GM19452 (cell line): ENCODE measurements at regions not wholly inside any gene's neighbourhood (a gene's known extent, or its start where the extent isn't known, plus 50 kb on each side); places are given as distances from the start of the nearest gene placed in this dataset.
"Not testable (repeated sequence)": the region's sequence is repeated elsewhere in the genome, so short reads cannot be mapped to it uniquely, and the experiment has no call there.

Experiments used
- ATAC-seq: cut with Tn5 transposase; IDR thresholded peaks from one replicate; pipeline ENCODE4 v1.9.1; 2021; ENCODE audit not compliant: unreplicated experiment

DNA sequence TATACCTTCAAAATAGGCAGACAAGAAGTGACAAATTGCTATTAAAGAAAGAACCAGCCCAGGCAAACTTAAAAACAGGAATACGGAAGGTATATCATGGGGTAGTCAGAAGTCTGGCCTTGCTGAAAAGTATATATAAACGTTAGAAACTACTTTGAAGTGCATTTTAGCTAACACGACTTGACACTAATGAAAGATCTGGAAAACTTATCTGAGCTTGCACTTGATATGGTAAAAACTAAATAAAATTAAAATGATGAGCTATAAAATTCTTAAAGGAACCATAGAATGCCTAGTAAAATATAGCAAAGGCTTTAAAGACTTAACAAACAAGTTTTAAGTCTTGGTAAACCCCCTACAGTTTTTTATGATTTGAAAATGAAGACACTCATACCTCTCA lies 795.3 kb upstream of the PCDH20 start:
- no peak for ATAC-seq

DNA sequence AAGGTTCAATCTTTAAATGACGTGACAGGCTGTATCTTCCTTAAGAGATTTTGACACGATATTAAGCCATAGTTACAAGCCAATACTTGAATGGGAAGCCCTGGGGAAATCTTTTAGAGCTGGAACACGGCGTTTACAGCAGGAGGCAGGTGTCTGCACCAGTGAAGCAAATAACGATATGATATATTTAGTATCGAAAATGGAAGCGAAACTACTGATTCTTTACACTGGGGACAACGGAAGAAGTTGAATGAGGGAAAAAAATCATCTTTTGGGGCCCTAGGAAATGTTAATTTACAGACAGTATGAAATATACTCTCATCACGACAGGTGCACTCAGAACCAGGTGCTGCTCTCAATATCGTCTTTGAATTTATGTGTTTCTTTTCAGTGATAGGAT lies 793.9 kb upstream of the PCDH20 start:
- ATAC-seq, result peak; percentile 77

DNA sequence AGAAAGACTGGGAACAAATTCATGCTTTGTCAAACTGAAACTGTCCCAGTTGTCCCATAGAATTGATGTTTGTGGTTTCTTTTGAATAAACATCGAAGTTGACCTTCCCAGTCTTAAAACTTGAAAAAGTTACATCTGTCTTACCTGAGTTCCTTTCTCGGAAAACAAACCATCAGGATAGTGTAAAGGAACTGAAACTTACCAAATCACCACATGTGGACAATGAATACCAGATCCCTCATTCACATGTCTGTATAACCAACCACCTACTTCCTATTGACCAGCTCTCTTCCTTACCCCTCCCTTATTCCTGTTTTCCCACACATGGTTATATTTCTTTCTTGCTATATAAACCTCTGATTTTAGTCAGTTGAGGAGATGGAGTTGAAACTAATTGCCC lies 791.7 kb upstream of the PCDH20 start:
- no peak for ATAC-seq

DNA sequence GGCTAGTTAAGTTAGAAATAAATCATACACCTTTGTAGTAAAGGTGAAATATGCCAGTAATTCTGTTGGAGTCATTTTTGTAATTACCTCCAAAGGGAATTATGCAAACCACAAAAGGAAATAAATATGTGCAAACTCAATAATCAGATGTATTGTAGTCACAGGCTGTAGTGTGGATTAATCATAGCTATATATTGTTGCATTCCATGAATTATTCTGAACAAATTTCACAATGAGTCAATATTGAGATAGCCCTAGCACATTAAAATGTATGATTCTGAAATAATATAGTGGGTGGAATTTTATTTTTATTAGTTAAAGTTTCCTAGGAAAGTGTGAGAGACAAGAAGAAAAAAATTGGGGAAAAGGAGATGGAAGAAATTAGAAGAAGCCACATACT lies 790.5 kb upstream of the PCDH20 start:
- ATAC-seq, result no peak

DNA sequence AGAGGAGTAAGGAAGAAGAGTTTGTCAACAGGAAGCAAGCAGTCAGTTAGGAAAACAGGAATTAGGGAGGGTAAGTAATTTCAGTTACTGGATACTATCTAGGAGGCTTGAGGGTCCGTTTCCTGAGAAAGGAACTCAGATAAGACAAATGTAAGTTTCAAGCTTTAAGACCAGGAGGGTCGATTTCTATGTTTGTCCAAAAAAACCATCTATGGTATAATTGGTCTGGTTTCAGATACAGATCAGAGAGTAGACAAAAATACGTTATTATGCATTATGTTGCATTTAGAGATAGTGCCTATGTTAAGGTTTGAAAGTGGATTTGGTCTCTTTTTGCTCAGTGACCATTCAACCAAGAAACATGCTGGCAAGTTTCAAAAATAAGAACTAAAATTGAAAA lies 789.6 kb upstream of the PCDH20 start:
- ATAC-seq, result no peak

DNA sequence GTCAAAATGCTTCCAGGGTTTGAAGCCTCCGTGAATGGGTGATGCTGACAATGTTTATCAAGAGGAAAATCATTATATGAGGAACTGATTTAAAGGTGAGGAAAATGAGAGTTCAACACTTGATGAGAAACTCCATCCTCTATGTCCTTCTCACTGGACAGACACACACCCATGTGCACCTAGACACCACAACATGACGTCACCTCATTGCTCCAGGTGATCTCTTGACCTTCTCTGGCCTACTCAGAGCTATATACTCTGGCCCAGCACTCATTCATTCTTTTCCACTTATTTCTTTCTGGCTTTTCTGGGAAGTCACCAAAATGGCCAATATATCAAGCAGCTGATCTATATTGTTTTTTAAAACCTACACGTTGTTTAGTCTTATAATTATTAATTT lies 778.7 kb upstream of the PCDH20 start:
- ATAC-seq, result no peak

DNA sequence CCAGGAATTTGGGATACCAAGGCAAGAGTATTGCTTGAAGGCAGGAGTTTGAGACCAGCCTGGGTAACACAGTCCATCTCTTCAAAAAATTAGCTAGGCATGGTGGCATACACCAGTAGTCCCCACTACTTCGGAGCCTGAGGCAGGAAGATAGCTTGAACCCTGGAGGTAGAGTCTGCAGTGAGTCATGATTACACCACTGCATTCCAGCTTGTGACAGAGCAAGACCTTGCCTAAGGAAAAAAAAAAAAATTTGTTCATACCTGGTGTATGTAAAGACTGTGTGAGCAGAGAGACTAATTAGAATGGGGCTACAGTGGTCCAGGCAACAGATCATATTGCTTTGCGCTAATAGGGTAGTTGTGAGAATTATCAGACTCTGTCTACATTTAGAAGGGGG lies 778.3 kb upstream of the PCDH20 start:
- ATAC-seq, result no peak

DNA sequence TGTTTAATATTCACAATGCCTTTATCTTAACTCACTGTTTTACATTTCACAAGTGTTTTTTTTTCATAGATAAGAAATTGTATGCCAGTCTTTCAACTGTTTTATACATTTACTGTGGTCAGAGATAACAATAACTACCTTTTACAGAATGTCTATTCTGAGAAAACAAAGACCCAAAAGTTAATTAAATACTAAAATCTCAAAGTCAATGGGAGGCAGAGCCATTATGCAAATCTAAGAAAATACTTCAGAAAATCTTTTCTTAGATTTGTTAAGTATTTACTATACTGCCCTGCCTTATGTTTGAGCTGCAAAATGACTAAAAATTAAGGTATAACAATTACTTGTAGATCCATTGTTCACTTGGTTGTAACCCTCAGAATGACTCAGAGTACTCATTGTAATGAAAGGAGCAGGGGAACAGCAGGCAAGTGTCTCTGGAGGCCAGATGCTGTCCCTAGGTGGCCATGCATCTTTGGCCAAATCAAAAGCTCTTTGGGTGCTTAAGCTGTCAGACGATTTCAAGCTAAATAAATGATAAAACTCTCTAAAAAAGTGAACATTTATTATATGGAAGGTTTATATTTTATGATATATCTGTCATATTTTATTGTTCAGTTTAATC lies 770.1 kb upstream of the PCDH20 start:
- ATAC-seq, result no peak

DNA sequence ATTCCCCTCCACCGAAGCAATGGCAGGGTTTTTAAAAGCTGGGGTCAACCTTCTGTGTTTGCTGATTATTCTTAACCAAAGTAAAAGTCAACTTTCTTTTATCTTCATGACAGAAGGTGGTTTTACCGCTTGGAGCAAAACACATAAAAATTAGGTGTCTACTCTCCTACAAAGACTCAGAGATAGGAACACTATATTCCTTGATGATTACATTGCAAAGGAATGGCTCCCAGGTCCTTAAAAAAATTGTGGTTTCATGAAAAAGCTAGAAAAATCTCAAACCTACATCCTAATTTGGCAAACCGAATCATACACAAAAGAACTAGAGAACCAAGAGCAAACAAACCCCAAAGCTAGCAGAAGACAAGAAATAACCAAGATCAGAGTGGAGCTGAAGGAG lies 760.4 kb upstream of the PCDH20 start:
- no peak for ATAC-seq

DNA sequence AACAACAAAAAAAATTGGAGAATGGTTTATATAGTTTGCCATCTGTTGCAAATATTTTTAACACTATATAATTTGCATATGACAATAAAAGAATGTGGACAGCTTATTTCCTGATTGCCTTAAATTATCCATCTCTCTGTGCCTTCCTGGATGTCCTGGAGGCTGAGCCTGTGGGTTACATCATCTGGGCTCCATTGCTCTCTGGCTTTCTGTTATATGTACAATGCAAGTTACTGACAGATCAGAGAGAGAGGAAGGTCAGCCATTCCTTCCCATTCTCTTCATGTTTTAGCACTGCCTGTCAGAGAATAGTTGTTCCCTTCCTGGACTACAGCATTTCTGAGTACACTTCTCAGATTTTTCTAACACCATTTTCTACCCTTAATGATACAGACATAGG lies 758.3 kb upstream of the PCDH20 start:
- ATAC-seq, result no peak

DNA sequence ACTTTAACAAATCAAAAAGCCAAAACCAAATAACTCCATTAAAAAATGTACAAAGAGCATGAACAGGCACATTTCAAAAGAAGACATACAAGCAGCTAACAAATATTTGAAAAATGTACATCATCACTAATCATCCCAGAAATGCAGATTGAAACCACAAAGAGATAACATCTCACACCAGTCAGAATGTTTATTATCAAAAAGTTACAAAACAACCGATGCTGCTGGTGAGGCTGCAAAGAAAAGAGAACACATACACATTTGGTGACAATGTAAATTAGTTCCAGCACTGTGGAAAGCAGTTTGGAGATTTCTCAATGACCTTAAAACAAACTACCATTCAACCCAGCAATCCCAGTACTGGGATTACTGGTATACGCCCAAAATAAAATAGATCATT lies 756.0 kb upstream of the PCDH20 start:
- no peak for ATAC-seq

DNA sequence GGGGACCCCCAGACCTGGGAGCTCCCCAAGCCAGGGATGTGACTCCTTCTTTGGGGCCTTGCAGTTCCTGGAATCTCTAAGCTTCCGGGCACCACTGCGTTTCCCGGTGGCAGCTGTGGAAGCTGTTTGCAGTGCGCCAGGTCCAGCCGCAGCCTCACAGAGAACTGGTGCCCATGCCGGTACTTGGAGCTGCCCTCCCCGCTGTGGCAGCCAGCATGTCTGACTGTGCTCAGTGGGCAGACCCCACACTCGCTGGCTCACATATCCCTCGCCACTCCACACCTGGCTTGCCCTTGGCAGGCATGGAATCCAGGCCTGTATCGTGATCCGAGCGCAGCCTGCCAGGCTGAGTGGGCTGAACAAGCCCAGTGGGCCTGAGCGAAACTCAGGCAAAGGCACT lies 753.2 kb upstream of the PCDH20 start:
- no peak for ATAC-seq

DNA sequence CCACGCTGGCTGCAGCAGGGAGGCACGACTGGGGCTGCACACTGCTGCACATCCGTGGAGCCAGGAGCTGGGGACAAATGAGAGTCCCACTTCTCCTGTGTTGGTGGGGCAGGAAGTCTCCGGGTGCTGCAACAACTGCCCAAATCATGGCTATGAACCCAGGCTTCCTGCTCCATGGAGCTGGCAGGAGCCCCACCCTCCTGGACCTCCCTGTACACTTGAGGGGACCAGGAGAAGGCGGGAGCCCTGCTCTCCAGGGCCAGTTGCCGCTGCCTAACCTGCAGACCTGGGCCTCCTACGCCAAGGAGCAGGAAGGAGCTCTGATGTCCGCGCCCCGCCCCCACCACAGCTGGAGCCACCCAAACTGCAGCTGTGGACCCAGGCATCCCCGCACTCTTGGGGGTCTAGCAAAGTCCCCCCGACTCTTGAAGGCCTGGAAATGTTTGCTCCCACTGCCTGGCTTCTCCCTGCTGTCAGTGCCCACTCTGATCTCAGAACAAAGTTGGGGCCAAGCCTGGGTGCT lies 752.1 kb upstream of the PCDH20 start:
- ATAC-seq, result no peak

DNA sequence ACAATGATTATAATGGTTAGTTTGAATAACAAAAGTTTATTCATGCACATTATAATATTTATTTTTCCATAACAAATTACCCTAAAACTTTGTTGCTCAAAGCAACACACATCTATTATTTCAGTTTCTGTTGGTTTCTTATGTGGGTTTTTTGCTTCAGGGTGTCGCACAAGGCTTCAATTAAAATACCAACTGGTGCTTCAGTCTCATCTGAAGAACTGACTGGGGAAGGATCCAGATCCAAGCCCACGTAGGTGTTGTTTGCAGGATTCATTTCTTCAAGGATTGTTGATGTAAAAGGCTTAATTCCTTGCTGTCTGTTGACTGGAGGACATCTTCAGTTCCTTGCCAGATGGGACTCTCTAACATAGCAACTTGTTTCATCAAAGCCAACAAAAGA lies 747.2 kb upstream of the PCDH20 start:
- no peak for ATAC-seq

DNA sequence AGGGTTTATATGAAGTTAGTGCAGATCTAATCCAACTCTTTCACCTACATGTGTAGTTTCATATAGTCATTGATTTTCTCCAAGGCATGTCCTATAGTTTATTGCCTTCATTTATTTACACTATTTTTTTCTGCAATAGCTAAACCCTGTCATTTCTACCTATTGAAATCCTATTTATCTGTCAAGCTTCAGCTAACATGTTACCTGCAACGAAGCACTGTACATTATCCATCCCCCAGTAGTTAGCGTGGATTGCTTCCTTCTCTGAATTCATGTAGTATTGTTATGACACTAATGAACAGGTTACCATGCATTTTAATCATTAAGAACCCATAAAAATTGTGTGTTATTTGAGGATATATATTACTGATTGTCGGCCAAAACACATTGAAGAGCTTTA lies 742.9 kb upstream of the PCDH20 start:
- ATAC-seq, result no peak

DNA sequence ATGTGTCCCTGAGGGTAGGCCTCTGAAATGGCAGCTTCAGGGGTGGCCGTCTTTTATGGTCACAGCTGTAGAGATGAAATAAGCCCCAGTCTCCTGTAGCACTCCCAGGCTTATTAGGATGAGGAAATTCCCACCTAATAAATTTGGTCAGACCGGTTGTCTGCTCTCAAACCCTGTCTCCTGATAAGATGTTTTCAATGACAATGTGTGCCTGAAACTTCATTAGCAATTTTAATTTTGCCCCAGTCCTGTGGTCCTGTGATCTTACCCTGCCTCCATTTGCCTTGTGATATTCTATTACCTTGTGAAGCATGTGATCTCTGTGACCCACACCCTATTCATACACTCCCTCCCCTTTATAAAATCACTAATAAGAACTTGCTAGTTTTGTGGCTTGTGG lies 736.1 kb upstream of the PCDH20 start:
- not testable (repeated sequence) for ATAC-seq

DNA sequence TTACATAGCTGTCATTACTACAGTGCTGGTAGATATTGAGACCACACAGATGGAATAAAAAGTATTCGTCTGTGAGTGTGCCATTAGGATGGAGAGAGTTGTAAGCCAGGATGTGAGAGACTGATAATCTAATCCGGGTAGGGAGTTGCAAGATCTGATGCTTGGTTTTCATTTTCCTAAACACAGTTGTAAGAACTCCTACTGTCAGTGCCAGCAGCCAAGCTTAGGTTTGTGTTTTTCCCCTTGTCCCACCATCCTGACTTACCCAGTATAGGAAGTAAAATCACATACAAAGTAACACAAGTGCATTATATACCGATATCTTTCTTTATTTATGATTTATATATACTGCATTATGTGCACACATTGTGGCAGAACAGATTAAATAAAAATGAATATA lies 726.4 kb upstream of the PCDH20 start:
- no peak for ATAC-seq

DNA sequence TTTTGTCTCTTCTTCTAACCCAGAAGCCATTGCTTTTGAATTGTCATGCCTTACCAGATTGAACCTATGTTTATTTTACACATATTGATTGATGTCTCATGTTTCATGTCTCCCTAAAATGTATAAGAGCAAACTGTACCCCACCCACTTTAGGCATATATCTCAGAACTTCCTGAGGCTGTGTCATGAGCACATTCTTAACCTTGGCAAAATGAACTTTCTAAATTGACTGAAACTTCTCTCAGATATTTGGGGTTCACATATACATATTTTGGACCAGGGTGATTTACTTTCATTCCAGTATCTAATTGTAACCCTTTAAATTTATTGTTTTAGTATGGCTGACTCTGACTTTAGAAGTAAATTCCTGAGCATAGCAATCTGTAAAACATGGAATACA lies 723.9 kb upstream of the PCDH20 start:
- ATAC-seq, result no peak

DNA sequence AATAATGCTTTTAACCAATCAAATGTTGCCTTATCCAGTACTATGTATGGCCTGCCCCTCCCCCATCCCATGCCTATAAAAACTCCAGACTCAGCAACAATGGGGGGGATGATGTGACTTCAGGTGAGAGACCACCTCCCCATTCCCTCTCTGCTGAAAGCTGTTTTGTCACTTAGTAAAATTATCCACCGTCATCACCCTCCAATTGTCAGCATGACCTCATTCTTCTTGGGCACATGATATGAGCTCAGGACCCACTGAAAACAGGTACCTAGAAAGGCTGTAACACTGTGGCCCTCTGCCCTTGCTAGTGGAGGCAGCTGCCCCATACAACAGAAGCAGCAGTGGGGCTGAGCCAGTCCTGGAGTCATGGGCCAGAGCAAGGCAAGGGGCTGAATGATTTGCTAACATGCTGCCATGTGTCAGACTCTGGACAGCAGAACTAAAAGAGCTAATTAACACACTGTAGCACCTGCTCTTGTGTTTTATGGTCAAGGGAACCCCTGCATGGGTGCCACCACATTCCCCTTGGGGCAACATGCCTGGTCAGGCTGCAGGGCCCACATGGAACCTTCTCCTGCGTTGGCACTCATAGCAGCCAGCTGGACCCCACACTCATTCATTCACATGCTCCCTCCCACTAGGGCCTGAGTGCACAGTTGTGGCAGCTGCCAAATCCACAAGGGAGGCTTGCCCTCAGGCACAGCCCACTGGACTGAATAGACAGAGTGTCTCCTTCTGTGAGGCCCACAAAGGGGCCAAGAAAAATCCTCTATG lies 722.2 kb upstream of the PCDH20 start:
- no peak for ATAC-seq

DNA sequence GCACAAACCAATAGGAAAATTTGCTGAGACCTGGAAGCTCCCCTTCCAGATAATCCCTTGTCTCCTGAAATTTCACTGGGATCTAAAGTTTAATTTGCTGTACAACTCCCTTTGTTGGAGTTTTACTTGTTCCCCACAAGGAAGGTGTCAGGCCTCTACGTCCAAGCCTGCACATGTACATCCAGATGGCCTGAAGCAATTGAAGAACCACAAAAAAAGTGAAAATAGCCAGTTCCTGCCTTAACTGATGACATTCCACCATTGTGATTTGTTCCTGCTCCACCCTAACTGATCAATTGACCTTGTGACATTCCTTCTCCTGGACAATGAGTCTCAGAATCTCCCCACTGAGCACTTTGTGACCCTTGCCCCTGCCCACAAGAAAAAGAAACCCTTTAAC lies 716.0 kb upstream of the PCDH20 start:
- no peak for ATAC-seq

DNA sequence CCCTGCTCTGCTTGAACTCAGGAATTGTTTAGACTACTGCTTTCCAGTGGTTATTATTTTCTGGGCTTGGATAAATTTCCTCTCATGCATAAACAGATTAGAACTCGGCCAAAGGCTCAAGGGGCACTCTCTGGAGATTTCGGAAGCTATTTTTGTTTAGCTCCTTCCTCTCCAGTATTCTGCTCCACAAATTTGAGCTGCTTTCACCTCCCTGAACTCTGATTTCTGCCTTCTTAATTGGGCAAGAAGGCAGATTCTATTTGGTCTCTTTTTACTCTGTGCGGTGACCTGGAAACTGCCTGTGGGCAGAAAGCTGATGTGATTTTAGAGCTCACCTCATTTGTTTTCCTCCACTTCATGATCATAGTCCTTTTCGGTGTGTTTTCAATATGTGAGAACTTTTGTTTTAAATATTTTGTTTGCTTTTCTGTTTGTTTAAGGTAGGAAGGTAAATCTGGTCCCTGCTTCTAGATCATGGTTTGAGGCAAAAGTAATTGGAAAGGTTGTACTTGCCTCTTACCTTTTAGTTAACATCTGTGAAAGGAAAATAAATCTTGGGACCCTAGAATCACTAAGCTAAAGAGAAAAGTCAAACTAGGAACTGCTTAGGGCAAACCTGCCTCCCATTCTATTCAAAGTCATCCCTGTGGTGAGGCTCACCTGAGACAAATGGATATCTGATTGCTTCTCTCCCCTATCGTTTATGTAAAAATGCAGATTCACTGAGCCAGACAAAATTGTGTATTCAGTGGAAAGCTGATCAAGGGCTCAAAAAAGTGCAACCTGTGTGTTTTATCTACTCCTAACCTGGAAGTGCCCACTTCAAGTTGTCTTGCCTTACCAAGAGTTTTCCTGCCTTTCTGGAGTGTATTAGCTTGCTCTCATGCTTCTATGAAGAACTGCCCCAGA lies 714.7 kb upstream of the PCDH20 start:
- no peak for ATAC-seq
